Omental fat pad (tissue), 3 donors: ENCODE measurements at regions not wholly inside any gene's neighbourhood (a gene's known extent, or its start where the extent isn't known, plus 50 kb on each side); places are given as distances from the start of the nearest gene placed in this dataset.

Experiments
- ATAC-seq: fragments of 150-250 bp; one replicate; pipeline ENCODE4 v1.9.1; 2016; ENCODE audit warnings: mild to moderate bottlenecking, moderate library complexity; ENCODE audit not compliant: low FRiP score
- DNase-seq: peaks from one replicate; pipeline ENCODE4 v3.0.0-alpha.2; 2019; ENCODE audit warnings: low spot score
- TF ChIP-seq, protein P1 (sequence below), 3 donors: fragments of 450-650 bp; IDR thresholded peaks; one replicate each; pipeline ENCODE4 v1.5.1; 2016 to 2017; ENCODE audit warnings: antibody characterized with exemption in 3 of 3, mild to moderate bottlenecking in 3 of 3, moderate library complexity in 2 of 3

DNA sequence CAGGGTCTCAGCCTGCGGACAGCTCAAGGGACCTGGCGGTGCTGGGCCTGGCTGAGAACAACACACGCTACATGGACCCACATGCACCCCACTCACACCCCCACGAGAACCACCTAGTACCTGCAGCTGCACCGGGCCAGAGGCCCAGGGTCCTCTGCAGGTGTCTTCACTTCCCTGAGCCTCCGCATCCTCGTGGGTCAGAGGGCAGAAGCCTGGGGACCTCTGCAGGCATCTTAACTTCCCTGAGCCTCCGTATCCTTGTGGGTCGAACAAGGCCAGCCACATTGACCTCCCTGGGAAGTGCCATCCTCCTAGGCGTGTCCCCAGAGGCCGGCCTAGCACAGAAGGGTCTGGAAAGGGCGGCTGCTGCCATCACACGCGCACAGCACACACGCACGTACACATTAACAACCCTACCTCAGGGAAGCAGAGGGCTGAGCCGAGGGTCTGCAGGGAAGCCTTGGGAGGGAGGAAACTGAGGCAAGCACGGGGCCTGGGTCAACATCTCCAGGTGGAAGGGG, 62.5 kb upstream of the HPCAL1 start:
- ATAC-seq: no peak
- TF ChIP-seq, protein P1, sequence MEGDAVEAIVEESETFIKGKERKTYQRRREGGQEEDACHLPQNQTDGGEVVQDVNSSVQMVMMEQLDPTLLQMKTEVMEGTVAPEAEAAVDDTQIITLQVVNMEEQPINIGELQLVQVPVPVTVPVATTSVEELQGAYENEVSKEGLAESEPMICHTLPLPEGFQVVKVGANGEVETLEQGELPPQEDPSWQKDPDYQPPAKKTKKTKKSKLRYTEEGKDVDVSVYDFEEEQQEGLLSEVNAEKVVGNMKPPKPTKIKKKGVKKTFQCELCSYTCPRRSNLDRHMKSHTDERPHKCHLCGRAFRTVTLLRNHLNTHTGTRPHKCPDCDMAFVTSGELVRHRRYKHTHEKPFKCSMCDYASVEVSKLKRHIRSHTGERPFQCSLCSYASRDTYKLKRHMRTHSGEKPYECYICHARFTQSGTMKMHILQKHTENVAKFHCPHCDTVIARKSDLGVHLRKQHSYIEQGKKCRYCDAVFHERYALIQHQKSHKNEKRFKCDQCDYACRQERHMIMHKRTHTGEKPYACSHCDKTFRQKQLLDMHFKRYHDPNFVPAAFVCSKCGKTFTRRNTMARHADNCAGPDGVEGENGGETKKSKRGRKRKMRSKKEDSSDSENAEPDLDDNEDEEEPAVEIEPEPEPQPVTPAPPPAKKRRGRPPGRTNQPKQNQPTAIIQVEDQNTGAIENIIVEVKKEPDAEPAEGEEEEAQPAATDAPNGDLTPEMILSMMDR (IDR thresholded peaks at IDR 0.05): no peak
- DNase-seq: no peak

DNA sequence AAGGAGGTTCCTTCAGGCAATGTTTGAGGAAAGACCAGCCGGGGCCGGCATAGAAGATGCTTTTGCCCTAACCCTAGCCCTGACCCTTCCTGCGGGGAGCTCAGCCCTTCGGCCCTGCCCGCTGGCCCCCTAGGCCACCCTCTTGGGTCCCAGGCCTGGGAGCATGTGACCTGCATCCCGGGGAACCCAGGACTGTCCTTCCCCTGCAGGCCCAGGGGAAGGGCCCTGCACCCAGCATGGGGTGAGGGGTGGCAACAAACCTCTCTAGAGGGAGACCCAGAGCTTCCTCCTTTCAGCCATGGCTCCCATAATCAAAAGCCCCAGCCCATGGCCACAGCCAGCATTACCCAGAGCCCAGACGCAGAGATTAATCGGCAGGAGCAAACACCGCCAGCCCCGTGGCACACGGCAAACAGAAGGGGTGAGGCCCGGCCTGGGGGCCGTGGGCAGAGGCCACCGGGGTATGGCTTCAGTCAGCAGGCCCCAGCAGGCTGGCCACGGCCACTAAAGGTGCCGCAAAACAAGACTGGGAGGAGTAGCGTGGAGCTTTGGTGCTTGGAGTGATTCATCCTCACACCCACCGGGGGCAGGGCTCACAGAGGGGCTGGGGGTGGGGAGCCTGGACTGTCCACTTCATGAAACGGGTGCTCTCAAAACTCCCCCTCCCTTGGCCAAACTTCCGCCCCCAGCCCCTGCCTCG, 61.6 kb upstream of the HPCAL1 start:
- ATAC-seq: no peak
- no peak for DNase-seq
- TF ChIP-seq, protein P1 (IDR thresholded peaks at IDR 0.05): no peak

DNA sequence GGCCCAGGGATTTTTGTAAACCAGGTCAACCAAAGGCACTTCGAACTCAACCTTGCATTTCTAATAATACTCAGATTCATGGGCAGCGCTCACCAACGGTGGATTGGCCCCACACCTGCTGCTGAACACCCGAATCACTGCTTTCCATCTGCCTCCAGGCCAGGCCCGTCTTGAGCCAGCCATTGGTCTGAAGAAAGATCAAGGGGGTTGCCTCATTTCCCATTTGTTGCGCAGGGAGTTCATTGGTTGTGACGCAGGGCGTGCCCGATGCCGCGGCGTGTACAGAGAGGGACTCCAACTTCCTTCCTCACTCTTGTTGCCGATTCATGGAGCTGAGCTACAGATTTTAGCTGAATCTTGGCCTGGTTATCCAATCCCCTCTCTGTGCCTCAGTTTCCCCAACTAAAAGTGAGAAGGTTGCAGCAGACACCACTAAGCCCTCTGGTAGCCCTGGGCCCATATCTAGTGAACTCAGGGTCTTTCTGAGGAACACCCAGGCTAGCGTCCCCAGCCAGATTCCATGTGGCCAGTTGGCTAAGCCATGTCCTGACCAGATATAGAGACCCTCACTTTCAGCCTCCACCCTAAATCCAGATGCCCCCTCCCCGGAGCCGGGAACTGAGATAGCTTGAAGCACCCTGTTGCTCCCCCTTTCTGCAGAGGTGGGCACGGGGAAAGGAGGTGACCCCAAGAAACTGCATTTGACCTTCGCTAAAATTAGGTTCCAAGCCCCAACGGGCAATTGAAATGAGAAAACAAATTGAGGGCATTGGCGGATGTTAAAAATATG, 60.9 kb upstream of the HPCAL1 start:
- TF ChIP-seq, protein P1 (IDR thresholded peaks at IDR 0.05): no peak
- ATAC-seq: no peak
- no peak for DNase-seq

DNA sequence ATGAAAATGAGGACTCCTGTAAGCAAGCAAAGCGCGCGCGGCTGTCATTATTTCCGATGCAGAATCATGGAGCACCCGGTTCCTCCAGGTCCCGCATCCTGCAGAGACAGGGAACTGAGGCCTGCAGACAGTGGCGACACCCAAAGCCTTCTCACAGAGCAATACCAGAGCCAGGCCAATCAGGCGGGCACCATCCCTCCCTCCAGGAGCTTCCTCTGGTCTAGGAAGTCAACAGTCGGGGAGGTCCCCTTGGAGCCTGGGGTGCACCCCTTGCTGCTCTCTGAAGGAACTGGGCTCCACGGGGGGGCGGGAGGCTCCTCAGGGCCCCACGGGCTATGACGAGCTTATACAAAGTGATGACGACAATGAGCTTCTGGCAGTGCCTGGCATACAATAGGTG, 60.3 kb upstream of the HPCAL1 start:
- no peak for DNase-seq
- TF ChIP-seq, protein P1 (IDR thresholded peaks at IDR 0.05): no peak
- no peak for ATAC-seq

DNA sequence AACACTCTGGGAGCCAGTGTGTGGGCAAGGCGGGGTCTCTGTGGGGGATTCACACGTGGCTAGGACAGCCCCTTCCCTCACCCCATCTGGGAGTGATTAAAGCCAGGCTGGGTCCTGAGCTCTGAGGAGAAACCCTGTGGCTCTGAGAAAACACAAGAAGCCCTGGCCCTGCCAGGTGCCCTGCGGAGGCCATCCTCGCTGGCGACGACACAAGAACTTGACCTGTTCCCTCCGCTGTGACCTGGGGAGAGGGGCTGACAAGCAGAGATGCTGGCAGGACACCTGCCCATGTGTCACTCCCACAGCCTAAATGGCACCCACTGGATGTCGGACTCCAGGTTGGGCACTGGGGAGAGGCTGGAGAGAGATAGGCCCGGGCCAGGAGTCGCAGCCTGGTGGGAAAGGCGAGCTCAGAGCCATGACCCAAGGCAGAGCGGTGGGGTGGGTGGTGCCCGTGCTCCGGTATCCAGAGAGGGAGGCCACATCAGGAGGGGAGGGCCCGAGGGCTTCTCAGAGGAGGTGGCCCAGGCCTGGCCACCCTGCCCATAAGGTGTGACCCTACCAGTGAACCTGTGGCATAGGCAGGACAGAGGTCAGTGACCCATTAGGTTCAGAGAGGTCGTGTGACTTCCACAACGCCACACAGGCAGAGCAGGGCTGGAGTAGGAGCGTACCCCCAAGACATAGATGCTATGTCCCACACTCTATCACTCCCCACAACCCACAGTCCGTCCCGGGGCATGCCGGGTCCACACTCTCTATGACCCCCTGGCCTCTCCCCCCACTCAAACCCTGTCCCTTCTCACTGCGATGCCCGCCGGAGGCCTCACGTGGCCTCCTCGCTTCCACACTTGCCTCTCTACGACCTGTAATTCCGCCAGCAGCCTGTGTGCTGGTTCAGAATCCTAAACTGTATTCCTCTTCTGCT, 59.4 kb upstream of the HPCAL1 start:
- no peak for DNase-seq
- ATAC-seq: no peak

DNA sequence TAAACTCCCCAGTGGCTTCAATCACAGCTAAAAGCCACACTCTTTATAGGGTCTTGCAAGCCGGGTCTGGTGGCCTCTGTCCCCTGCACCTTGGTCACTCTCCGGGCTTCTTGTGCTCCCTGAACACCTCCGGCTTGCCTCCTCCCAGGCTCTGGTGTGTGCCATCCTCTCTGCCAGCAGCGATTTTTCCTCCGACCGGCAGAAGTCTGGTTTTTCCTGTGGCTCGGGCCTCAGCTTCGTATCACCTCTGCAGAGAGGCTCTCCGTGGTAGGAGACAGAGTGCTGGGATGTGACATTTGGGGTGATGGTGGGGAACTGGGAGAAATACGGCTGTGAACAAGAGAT, 58.8 kb upstream of the HPCAL1 start:
- no peak for DNase-seq
- ATAC-seq: no peak
- TF ChIP-seq, protein P1 (IDR thresholded peaks at IDR 0.05): no peak

More for the DNA sequence above, 59.4 kb upstream of the HPCAL1 start:
- TF ChIP-seq, protein P1 (IDR thresholded peaks at IDR 0.05): no peak
